PC-3 (cell line): ENCODE measurements at regions not wholly inside any gene's neighbourhood (a gene's known extent, or its start where the extent isn't known, plus 50 kb on each side); places are given as distances from the start of the nearest gene placed in this dataset.

ENCODE experiments used
- ATAC-seq: fragments of 200-7000 bp; cut with Tn5 transposase; 2 replicates; pipeline ENCODE4 v1.9.1; 2020; ENCODE audit warnings: mild to moderate bottlenecking, moderate library complexity
- BruUV-seq: library from RNA; stranded (reverse); fragments of 400-500 nt; replicated peaks from 2 replicates; lab custom pipeline; 2021; lab: Mats Ljungman, UMichigan
- CTCF ChIA-PET: fragments of 300-600 bp; sonication (Branson Sonifier 250); formaldehyde crosslinking; loops from one replicate; lab custom pipeline; 2022; ENCODE audit warnings: antibody characterized with exemption; lab: Charles Lee
- POLR2A ChIA-PET: fragments of 300-600 bp; sonication (Branson Sonifier 250); formaldehyde crosslinking; loops from one replicate; lab custom pipeline; 2022; ENCODE audit warnings: antibody characterized with exemption; ENCODE audit not compliant: unreplicated experiment; lab: Charles Lee
- DNase-seq: peaks from one replicate; pipeline ENCODE4 v3.0.0-alpha.2; 2015
- H2AFZ ChIP-seq: fragments of 300-600 bp; sonication (generic); 2 replicates; pipeline ENCODE4 v1.6.0; 2016; ENCODE audit warnings: antibody characterized with exemption, low read length
- H3F3A ChIP-seq: fragments of 300-600 bp; sonication (generic); one replicate; pipeline ENCODE4 v1.6.0; 2017; ENCODE audit warnings: antibody characterized with exemption, low read length, control low read depth, mild to moderate bottlenecking; ENCODE audit not compliant: unreplicated experiment
- H3K27ac ChIP-seq: fragments of 300-600 bp; sonication (generic); 2 replicates; pipeline ENCODE4 v1.5.1; 2016; ENCODE audit warnings: mild to moderate bottlenecking, low read length
- H3K27me3 ChIP-seq: fragments of 300-600 bp; sonication (generic); 2 replicates; pipeline ENCODE4 v1.6.1; 2016; ENCODE audit warnings: low read length, mixed read lengths
- H3K36me3 ChIP-seq: fragments of 300-600 bp; sonication (generic); 2 replicates; pipeline ENCODE4 v1.6.1; 2016; ENCODE audit warnings: low read depth, mixed run types, low read length, mixed read lengths
- H3K4me1 ChIP-seq: fragments of 300-600 bp; sonication (generic); 2 replicates; pipeline ENCODE4 v1.5.1; 2016; ENCODE audit warnings: low read length; ENCODE audit not compliant: insufficient read depth
- H3K4me2 ChIP-seq: fragments of 300-600 bp; sonication (generic); 2 replicates; pipeline ENCODE4 v1.6.0; 2016; ENCODE audit warnings: low read length
- H3K4me3 ChIP-seq: fragments of 300-600 bp; sonication (generic); 2 replicates; pipeline ENCODE4 v1.5.1; 2016; ENCODE audit warnings: mild to moderate bottlenecking, low read length, mixed read lengths
- H3K79me2 ChIP-seq: fragments of 300-600 bp; sonication (generic); 2 replicates; pipeline ENCODE4 v1.6.1; 2017; ENCODE audit warnings: low read length, mixed read lengths
- H3K9ac ChIP-seq: fragments of 300-600 bp; sonication (generic); 2 replicates; pipeline ENCODE4 v1.6.0; 2016; ENCODE audit warnings: mild to moderate bottlenecking, low read length
- H3K9me2 ChIP-seq: fragments of 300-600 bp; sonication (generic); replicated peaks from 2 replicates; pipeline ENCODE4 v1.6.1; 2016; ENCODE audit warnings: mixed run types, low read length, mixed read lengths
- H3K9me3 ChIP-seq: fragments of 300-600 bp; sonication (generic); 2 replicates; pipeline ENCODE4 v1.6.1; 2016; ENCODE audit warnings: low read length, mixed read lengths
- H4K20me1 ChIP-seq: fragments of 300-600 bp; sonication (generic); 2 replicates; pipeline ENCODE4 v1.6.1; 2016; ENCODE audit warnings: low read length, mixed read lengths
- EZH2 ChIP-seq: fragments of 300-600 bp; sonication (generic); IDR thresholded peaks from one replicate; pipeline ENCODE4 v1.6.1; 2017; ENCODE audit warnings: antibody characterized with exemption, mild to moderate bottlenecking, low read length; ENCODE audit not compliant: unreplicated experiment
- EZH2phosphoT487 ChIP-seq: fragments of 300-600 bp; sonication (generic); IDR thresholded peaks from 2 replicates; pipeline ENCODE4 v1.6.1; 2018; ENCODE audit warnings: mild to moderate bottlenecking, antibody characterized with exemption, low read length, borderline replicate concordance
- intact Hi-C: fragments of 100-400 bp; cut with micrococcal nuclease; formaldehyde crosslinking; loops from 2 replicates; pipeline ENCODE4 v1.9.0; 2023
- TF ChIP-seq, protein P1 (sequence below): fragments of 300-600 bp; sonication (generic); conservative IDR thresholded peaks from 2 replicates; pipeline ENCODE4 v1.5.1; 2017; ENCODE audit warnings: antibody characterized with exemption, low read depth, mild to moderate bottlenecking, low read length

- TF ChIP-seq, protein P1, sequence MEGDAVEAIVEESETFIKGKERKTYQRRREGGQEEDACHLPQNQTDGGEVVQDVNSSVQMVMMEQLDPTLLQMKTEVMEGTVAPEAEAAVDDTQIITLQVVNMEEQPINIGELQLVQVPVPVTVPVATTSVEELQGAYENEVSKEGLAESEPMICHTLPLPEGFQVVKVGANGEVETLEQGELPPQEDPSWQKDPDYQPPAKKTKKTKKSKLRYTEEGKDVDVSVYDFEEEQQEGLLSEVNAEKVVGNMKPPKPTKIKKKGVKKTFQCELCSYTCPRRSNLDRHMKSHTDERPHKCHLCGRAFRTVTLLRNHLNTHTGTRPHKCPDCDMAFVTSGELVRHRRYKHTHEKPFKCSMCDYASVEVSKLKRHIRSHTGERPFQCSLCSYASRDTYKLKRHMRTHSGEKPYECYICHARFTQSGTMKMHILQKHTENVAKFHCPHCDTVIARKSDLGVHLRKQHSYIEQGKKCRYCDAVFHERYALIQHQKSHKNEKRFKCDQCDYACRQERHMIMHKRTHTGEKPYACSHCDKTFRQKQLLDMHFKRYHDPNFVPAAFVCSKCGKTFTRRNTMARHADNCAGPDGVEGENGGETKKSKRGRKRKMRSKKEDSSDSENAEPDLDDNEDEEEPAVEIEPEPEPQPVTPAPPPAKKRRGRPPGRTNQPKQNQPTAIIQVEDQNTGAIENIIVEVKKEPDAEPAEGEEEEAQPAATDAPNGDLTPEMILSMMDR, result no peak
- TF ChIP-seq EZH2phosphoT487 (no peak), EZH2 (no peak)
- H3K9me3 ChIP-seq, result peaks cover 9% of the 10 kb centered on the region; the same call in 1 of the 2 replicates
- H3K4me2 ChIP-seq, result no peak overlapping the region
- intact Hi-C loops, result no loop called here
- ATAC-seq (no peak), DNase-seq (no peak)
- H3K9me2 ChIP-seq, result no peaks in the 10 kb centered on the region
- H3K27ac ChIP-seq, result no peak overlapping the region
- H3K4me1 ChIP-seq, result peaks cover 20% of the 10 kb centered on the region
- H3K36me3 ChIP-seq, result peaks cover 7% of the 10 kb centered on the region; the same call in 1 of the 2 replicates
- H3K4me3 ChIP-seq, result no peak overlapping the region
- H2AFZ ChIP-seq, result no peak overlapping the region
- no peak overlapping the region for H3K9ac ChIP-seq
- no peaks in the 10 kb centered on the region for H3K79me2 ChIP-seq
- H4K20me1 ChIP-seq, result no peaks in the 10 kb centered on the region
- no TSS peak for BruUV-seq
- H3F3A ChIP-seq, result peaks cover 17% of the 10 kb centered on the region
- ChIA-PET POLR2A (no interaction called here), CTCF (no interaction called here)
- no peaks in the 10 kb centered on the region for H3K27me3 ChIP-seq
Measured at GRCh38 chr12:60096727-60097126, 500.9 kb downstream of the SLC16A7 start.

- peaks cover 9% of the 10 kb centered on the region; the same call in 1 of the 2 replicates for H3K9me3 ChIP-seq
- DNase-seq (peak; percentile 77), ATAC-seq (peak; percentile 66)
- TF ChIP-seq EZH2phosphoT487 (no peak), EZH2 (no peak)
- TF ChIP-seq, protein P1, result no peak
- peak overlapping the region; percentile 20; the same call in 1 of the 2 replicates for H3K4me3 ChIP-seq
- peak overlapping the region; percentile 70 for H3K4me2 ChIP-seq
- ChIA-PET POLR2A (no interaction called here), CTCF (interaction anchor here (0.6 kb wide), 1 partner anchor 153 kb away, joined by 4 read pairs; no protein-coding TSS in a partner anchor)
- H3K4me1 ChIP-seq, result peaks cover 26% of the 10 kb centered on the region
- no peaks in the 10 kb centered on the region for H3K27me3 ChIP-seq
- no peaks in the 10 kb centered on the region for H3K79me2 ChIP-seq
- no peak overlapping the region for H2AFZ ChIP-seq
- intact Hi-C loops, result loop anchor here (5.0 to 10.0 kb wide), 2 partner anchors 128 to 255 kb away; no protein-coding TSS in a partner anchor
- BruUV-seq, result no TSS peak
- no peak overlapping the region for H3K9ac ChIP-seq
- no peaks in the 10 kb centered on the region for H4K20me1 ChIP-seq
- peak overlapping the region; percentile 75 for H3K27ac ChIP-seq
- no peaks in the 10 kb centered on the region for H3K9me2 ChIP-seq
- H3K36me3 ChIP-seq, result peaks cover 7% of the 10 kb centered on the region; the same call in 1 of the 2 replicates
- H3F3A ChIP-seq, result peaks cover 17% of the 10 kb centered on the region
Measured at GRCh38 chr12:60100160-60100559, 504.3 kb downstream of the SLC16A7 start.

- no TSS peak for BruUV-seq
- H3K4me3 ChIP-seq, result peak overlapping the region; percentile 20; the same call in 1 of the 2 replicates
- ChIA-PET CTCF (interaction anchor here (0.6 kb wide), 1 partner anchor 152 kb away, joined by 4 read pairs; no protein-coding TSS in a partner anchor), POLR2A (no interaction called here)
- DNase-seq (peak; percentile 88), ATAC-seq (peak; percentile 71)
- H3K27me3 ChIP-seq, result no peaks in the 10 kb centered on the region
- peaks cover 7% of the 10 kb centered on the region; the same call in 1 of the 2 replicates for H3K36me3 ChIP-seq
- no peak overlapping the region for H2AFZ ChIP-seq
- peaks cover 26% of the 10 kb centered on the region for H3K4me1 ChIP-seq
- TF ChIP-seq EZH2 (no peak), EZH2phosphoT487 (no peak)
- TF ChIP-seq, protein P1, result no peak
- H4K20me1 ChIP-seq, result no peaks in the 10 kb centered on the region
- intact Hi-C loops, result loop anchor here (5.0 to 10.0 kb wide), 2 partner anchors 129 to 256 kb away; no protein-coding TSS in a partner anchor
- no peaks in the 10 kb centered on the region for H3K9me2 ChIP-seq
- no peak overlapping the region for H3K9ac ChIP-seq
- peak overlapping the region; percentile 70 for H3K4me2 ChIP-seq
- H3K27ac ChIP-seq, result peak overlapping the region; percentile 75
- no peaks in the 10 kb centered on the region for H3K79me2 ChIP-seq
- H3F3A ChIP-seq, result peaks cover 17% of the 10 kb centered on the region
- H3K9me3 ChIP-seq, result peaks cover 9% of the 10 kb centered on the region; the same call in 1 of the 2 replicates
Measured at GRCh38 chr12:60100852-60101251, 505.0 kb downstream of the SLC16A7 start.
